Tibial nerve (tissue), 4 donors: ENCODE measurements at regions not wholly inside any gene's neighbourhood (a gene's known extent, or its start where the extent isn't known, plus 50 kb on each side); places are given as distances from the start of the nearest gene placed in this dataset.

Experiments used
- DNase-seq, 2 donors: peaks; one replicate each; pipeline ENCODE4 v3.0.0-alpha.2; 2019; ENCODE audit warnings: low spot score in 2 of 2
- H3K27ac ChIP-seq, 4 donors: fragments of 200-600 bp; sonication (generic) in 3 of 4; one replicate each; pipeline ENCODE4 v1.5.1; 2017 to 2019; ENCODE audit warnings: mild to moderate bottlenecking in 1 of 4
- H3K27me3 ChIP-seq, 2 donors: fragments of 200-600 bp; sonication (generic) in 1 of 2; one replicate each; pipeline versions ENCODE4 v1.5.1 to v1.6.0; 2017 to 2019
- H3K36me3 ChIP-seq, 3 donors: fragments of 200-600 bp; sonication (generic); one replicate each; pipeline ENCODE4 v1.5.1; 2018 to 2019
- H3K4me1 ChIP-seq, 4 donors: fragments of 200-600 bp; sonication (generic) in 3 of 4; one replicate each; pipeline ENCODE4 v1.5.1; 2017 to 2019
- H3K4me3 ChIP-seq, 4 donors: fragments of 200-600 bp; sonication (generic) in 3 of 4; one replicate each; pipeline ENCODE4 v1.5.1; 2017 to 2019; ENCODE audit warnings: mild to moderate bottlenecking in 1 of 4, moderate library complexity in 1 of 4
- H3K9me3 ChIP-seq, 4 donors: fragments of 200-600 bp; sonication (generic) in 3 of 4; one replicate each; pipeline ENCODE4 v1.5.1; 2017 to 2019
- CTCF ChIP-seq, 5 experiments: fragments of 200-600 bp in 3 of 5; fragments of 450-650 bp in 2 of 5; sonication (generic) in 3 of 5; IDR thresholded peaks; one replicate each; pipeline ENCODE4 v1.5.1; 2016 to 2019; ENCODE audit warnings: antibody characterized with exemption in 5 of 5, mild to moderate bottlenecking in 3 of 5, moderate library complexity in 2 of 5
- EP300 ChIP-seq, 2 donors: sonication (generic); formaldehyde crosslinking; IDR thresholded peaks; one replicate each; pipeline ENCODE4 v1.6.1; 2017; ENCODE audit warnings: antibody characterized with exemption in 2 of 2, mild to moderate bottlenecking in 1 of 2
- POLR2A ChIP-seq, 2 donors: fragments of 450-650 bp; IDR thresholded peaks; one replicate each; pipeline ENCODE4 v1.6.1; 2017; ENCODE audit warnings: antibody characterized with exemption in 2 of 2, mild to moderate bottlenecking in 2 of 2, moderate library complexity in 2 of 2
- WGBS, 2 donors: methylation state at CpG; one replicate each; pipeline ENCODE4 v1.1.5; 2018; 5-methylcytosine and 5-hydroxymethylcytosine counted together

- Histone ChIP-seq H3K4me1 (no peaks in the 10 kb centered on the region), H3K27ac (no peak overlapping the region), H3K36me3 (no peaks in the 10 kb centered on the region), H3K9me3 (peaks cover 0 to 6% (median 0%) of the 10 kb centered on the region in 4 donors), H3K4me3 (no peak overlapping the region), H3K27me3 (no peaks in the 10 kb centered on the region)
- 69 to 71% methylated on average over 4 of the region's 4 CpGs for WGBS, 2 donors
- no peak for TF ChIP-seq POLR2A (IDR thresholded peaks at IDR 0.05)
- TF ChIP-seq CTCF (IDR thresholded peaks at IDR 0.05) = no peak
- TF ChIP-seq EP300 (IDR thresholded peaks at IDR 0.05) = no peak
- DNase-seq = no peak
Measured at GRCh38 chr1:5793516-5793915, 198.7 kb downstream of the NPHP4 start.

- TF ChIP-seq EP300 (IDR thresholded peaks at IDR 0.05) = no peak
- TF ChIP-seq POLR2A (IDR thresholded peaks at IDR 0.05) = no peak
- WGBS, 2 donors = 62 to 76% methylated on average over 5 to 6 of the region's 6 CpGs
- no peak overlapping the region for H3K27ac ChIP-seq
- H3K9me3 ChIP-seq = peaks cover 0 to 16% (median 0%) of the 10 kb centered on the region in 4 donors
- H3K4me1 ChIP-seq = no peaks in the 10 kb centered on the region
- no peaks in the 10 kb centered on the region for H3K36me3 ChIP-seq
- H3K27me3 ChIP-seq = no peaks in the 10 kb centered on the region
- no peak for DNase-seq
- H3K4me3 ChIP-seq = no peak overlapping the region
Measured at GRCh38 chr1:5781079-5781478, 211.1 kb downstream of the NPHP4 start.

- 75 to 81% methylated on average over 4 of the region's 4 CpGs for WGBS, 2 donors
- Histone ChIP-seq H3K27me3 (no peaks in the 10 kb centered on the region), H3K4me1 (no peaks in the 10 kb centered on the region), H3K36me3 (no peaks in the 10 kb centered on the region), H3K9me3 (peaks cover 0 to 16% (median 0%) of the 10 kb centered on the region in 4 donors), H3K4me3 (no peak overlapping the region), H3K27ac (no peak overlapping the region)
- no peak for DNase-seq
- TF ChIP-seq CTCF (IDR thresholded peaks at IDR 0.05) (no peak), EP300 (IDR thresholded peaks at IDR 0.05) (no peak), POLR2A (IDR thresholded peaks at IDR 0.05) (no peak)
Measured at GRCh38 chr1:5780324-5780716, 211.9 kb downstream of the NPHP4 start.

- WGBS, 2 donors = 83 to 84% methylated on average over 24 of the region's 24 CpGs
- H3K27ac ChIP-seq = no peak overlapping the region
- DNase-seq = no peak
- H3K27me3 ChIP-seq = no peaks in the 10 kb centered on the region
- H3K9me3 ChIP-seq = peaks cover 0 to 16% (median 0%) of the 10 kb centered on the region in 4 donors
- H3K4me3 ChIP-seq = no peak overlapping the region
- TF ChIP-seq EP300 (IDR thresholded peaks at IDR 0.05) (no peak), CTCF (IDR thresholded peaks at IDR 0.05) (no peak), POLR2A (IDR thresholded peaks at IDR 0.05) (no peak)
- no peaks in the 10 kb centered on the region for H3K4me1 ChIP-seq
- H3K36me3 ChIP-seq = no peaks in the 10 kb centered on the region
Measured at GRCh38 chr1:5779608-5780323, 212.5 kb downstream of the NPHP4 start.

GRCh38 chr1:5776035-5776550 is 216.1 kb downstream of the NPHP4 start:
- H3K27ac ChIP-seq = no peak overlapping the region
- WGBS, 2 donors = 89 to 92% methylated on average over 12 of the region's 12 CpGs
- H3K9me3 ChIP-seq = peaks cover 0 to 16% (median 0%) of the 10 kb centered on the region in 4 donors
- no peaks in the 10 kb centered on the region for H3K27me3 ChIP-seq
- no peaks in the 10 kb centered on the region for H3K36me3 ChIP-seq
- H3K4me3 ChIP-seq = no peak overlapping the region
- no peak for DNase-seq
- H3K4me1 ChIP-seq = peaks cover 0 to 6% (median 0%) of the 10 kb centered on the region in 4 donors
- TF ChIP-seq CTCF (IDR thresholded peaks at IDR 0.05) (no peak), EP300 (IDR thresholded peaks at IDR 0.05) (no peak), POLR2A (IDR thresholded peaks at IDR 0.05) (no peak)
